ENCODE measurements at regions not wholly inside any gene's neighbourhood (a gene's known extent, or its start where the extent isn't known, plus 50 kb on each side); places are given as distances from the start of the nearest gene placed in this dataset.

DNA sequence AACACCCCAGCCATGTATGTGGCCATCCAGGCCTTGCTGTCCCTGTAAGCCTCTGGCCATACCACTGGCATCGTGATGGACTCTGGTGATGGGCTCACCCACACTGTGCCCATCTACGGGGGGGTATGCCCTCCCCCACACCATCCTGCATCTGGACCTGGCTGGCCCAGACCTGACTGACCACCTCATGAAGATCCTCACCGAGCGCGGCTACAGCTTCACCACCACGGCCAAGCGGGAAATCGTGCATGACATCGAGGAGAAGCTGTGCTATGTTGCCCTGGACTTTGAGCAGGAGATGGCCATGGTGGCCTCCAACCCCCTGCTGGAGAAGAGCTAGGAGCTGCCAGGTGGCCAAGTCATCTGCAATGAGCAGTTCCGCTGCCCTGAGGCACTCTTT is 80.4 kb upstream of the ZCCHC2 start:
- TF ChIP-seq, protein P1, sequence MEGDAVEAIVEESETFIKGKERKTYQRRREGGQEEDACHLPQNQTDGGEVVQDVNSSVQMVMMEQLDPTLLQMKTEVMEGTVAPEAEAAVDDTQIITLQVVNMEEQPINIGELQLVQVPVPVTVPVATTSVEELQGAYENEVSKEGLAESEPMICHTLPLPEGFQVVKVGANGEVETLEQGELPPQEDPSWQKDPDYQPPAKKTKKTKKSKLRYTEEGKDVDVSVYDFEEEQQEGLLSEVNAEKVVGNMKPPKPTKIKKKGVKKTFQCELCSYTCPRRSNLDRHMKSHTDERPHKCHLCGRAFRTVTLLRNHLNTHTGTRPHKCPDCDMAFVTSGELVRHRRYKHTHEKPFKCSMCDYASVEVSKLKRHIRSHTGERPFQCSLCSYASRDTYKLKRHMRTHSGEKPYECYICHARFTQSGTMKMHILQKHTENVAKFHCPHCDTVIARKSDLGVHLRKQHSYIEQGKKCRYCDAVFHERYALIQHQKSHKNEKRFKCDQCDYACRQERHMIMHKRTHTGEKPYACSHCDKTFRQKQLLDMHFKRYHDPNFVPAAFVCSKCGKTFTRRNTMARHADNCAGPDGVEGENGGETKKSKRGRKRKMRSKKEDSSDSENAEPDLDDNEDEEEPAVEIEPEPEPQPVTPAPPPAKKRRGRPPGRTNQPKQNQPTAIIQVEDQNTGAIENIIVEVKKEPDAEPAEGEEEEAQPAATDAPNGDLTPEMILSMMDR (conservative IDR thresholded peaks at IDR 0.05; ENCODE audit: low read depth in 2 of 2) = no peak
- TF ChIP-seq POLR2AphosphoS5 (IDR thresholded peaks at IDR 0.05; ENCODE audit: low read depth) = no peak
- TF ChIP-seq ZNF114 (CRISPR knock-in tag; IDR thresholded peaks at IDR 0.05) = no peak
- TF ChIP-seq, protein P2, sequence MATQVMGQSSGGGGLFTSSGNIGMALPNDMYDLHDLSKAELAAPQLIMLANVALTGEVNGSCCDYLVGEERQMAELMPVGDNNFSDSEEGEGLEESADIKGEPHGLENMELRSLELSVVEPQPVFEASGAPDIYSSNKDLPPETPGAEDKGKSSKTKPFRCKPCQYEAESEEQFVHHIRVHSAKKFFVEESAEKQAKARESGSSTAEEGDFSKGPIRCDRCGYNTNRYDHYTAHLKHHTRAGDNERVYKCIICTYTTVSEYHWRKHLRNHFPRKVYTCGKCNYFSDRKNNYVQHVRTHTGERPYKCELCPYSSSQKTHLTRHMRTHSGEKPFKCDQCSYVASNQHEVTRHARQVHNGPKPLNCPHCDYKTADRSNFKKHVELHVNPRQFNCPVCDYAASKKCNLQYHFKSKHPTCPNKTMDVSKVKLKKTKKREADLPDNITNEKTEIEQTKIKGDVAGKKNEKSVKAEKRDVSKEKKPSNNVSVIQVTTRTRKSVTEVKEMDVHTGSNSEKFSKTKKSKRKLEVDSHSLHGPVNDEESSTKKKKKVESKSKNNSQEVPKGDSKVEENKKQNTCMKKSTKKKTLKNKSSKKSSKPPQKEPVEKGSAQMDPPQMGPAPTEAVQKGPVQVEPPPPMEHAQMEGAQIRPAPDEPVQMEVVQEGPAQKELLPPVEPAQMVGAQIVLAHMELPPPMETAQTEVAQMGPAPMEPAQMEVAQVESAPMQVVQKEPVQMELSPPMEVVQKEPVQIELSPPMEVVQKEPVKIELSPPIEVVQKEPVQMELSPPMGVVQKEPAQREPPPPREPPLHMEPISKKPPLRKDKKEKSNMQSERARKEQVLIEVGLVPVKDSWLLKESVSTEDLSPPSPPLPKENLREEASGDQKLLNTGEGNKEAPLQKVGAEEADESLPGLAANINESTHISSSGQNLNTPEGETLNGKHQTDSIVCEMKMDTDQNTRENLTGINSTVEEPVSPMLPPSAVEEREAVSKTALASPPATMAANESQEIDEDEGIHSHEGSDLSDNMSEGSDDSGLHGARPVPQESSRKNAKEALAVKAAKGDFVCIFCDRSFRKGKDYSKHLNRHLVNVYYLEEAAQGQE (IDR thresholded peaks at IDR 0.05; ENCODE audit: unreplicated experiment) = no peak
- TF ChIP-seq EZH2 (IDR thresholded peaks at IDR 0.05; ENCODE audit: low read depth, unreplicated experiment) = no peak
- TF ChIP-seq, protein P3, sequence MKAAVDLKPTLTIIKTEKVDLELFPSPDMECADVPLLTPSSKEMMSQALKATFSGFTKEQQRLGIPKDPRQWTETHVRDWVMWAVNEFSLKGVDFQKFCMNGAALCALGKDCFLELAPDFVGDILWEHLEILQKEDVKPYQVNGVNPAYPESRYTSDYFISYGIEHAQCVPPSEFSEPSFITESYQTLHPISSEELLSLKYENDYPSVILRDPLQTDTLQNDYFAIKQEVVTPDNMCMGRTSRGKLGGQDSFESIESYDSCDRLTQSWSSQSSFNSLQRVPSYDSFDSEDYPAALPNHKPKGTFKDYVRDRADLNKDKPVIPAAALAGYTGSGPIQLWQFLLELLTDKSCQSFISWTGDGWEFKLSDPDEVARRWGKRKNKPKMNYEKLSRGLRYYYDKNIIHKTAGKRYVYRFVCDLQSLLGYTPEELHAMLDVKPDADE (IDR thresholded peaks at IDR 0.05) = no peak
- TF ChIP-seq NANOG (IDR thresholded peaks at IDR 0.05; ENCODE audit: borderline replicate concordance) = no peak
- no peak for TF ChIP-seq EZH2phosphoT487 (IDR thresholded peaks at IDR 0.05; ENCODE audit: unreplicated experiment)
- TF ChIP-seq STAT1 (IDR thresholded peaks at IDR 0.05; ENCODE audit: unreplicated experiment) = no peak
- no peak for TF ChIP-seq ZNF331 (CRISPR knock-in tag; IDR thresholded peaks at IDR 0.05; ENCODE audit: low read depth)
